PFSK-1 (cell line): ENCODE measurements at regions not wholly inside any gene's neighbourhood (a gene's known extent, or its start where the extent isn't known, plus 50 kb on each side); places are given as distances from the start of the nearest gene placed in this dataset.

Experiments
- FOXP2 ChIP-seq: optimal IDR thresholded peaks from 2 replicates; pipeline ENCODE3; 2011; ENCODE audit warnings: borderline replicate concordance, control low read depth, inconsistent platforms; ENCODE audit not compliant: insufficient read depth; ENCODE audit errors: extremely low read length, extremely low read depth
- POLR2AphosphoS5 ChIP-seq: IDR thresholded peaks from 2 replicates; pipeline ENCODE4 v1.6.1; 2012; ENCODE audit warnings: low read depth, mild to moderate bottlenecking, control low read depth, low read length, moderate library complexity
- REST ChIP-seq, 2 experiments: IDR thresholded peaks; 2 replicates each; pipeline versions ENCODE4 v1.6.1 to v1.8.0; 2011 to 2012; ENCODE audit warnings: low read depth in 2 of 2, low read length in 2 of 2, control low read depth in 1 of 2, inconsistent platforms in 1 of 2, mild to moderate bottlenecking in 1 of 2, moderate library complexity in 1 of 2; ENCODE audit not compliant: insufficient read depth in 1 of 2
- SIN3A ChIP-seq: IDR thresholded peaks from 2 replicates; pipeline ENCODE4 v1.6.1; 2012; ENCODE audit warnings: mild to moderate bottlenecking, low read length, moderate library complexity, borderline replicate concordance; ENCODE audit not compliant: insufficient read depth
- TAF1 ChIP-seq: IDR thresholded peaks from 2 replicates; pipeline ENCODE4 v1.6.1; 2012; ENCODE audit warnings: low read length, control low read depth, borderline replicate concordance; ENCODE audit not compliant: insufficient read depth

- TF ChIP-seq SIN3A (no peak), POLR2AphosphoS5 (no peak), REST (IDR thresholded peaks at IDR 0.05; ENCODE audit: insufficient read depth in 1 of 2, low read depth in 2 of 2, low read length in 2 of 2) (no peak), FOXP2 (no peak), TAF1 (no peak)
Measured at GRCh38 chr13:104008075-104008474, 941.9 kb upstream of the SLC10A2 start.
